ENCODE measurements at regions not wholly inside any gene's neighbourhood (a gene's known extent, or its start where the extent isn't known, plus 50 kb on each side); places are given as distances from the start of the nearest gene placed in this dataset.

GRCh38 chr3:27584874-27585273 lies 100.7 kb upstream of the SLC4A7 start:
- intact Hi-C loops (cut with micrococcal nuclease; ENCODE audit: unreplicated experiment) (no loop called here), in situ Hi-C loops (cut with HindIII; ENCODE audit: low pct_unique_long_range_greater_than_20kb, low sequenced_read_pairs) (no loop called here)
- Histone ChIP-seq H3K36me3 (ENCODE audit: control insufficient read depth, insufficient read depth, low read length) (no peaks in the 10 kb centered on the region), H3K9me3 (ENCODE audit: control insufficient read depth, insufficient read depth, low read depth, low read length) (no peaks in the 10 kb centered on the region), H3K27ac (ENCODE audit: low read length) (peak overlapping the region; percentile 69; the same call in 1 of the 2 replicates), H3K4me1 (ENCODE audit: control insufficient read depth, insufficient read depth, low read length) (peaks cover 12% of the 10 kb centered on the region), H3K27me3 (ENCODE audit: control insufficient read depth, insufficient read depth, low read length) (no peaks in the 10 kb centered on the region), H3K4me3 (ENCODE audit: low read depth in 2 of 2, low read length in 2 of 2) (no peak overlapping the region)
- TF ChIP-seq REST (IDR thresholded peaks at IDR 0.05; ENCODE audit: insufficient read depth in 1 of 2, low read depth in 2 of 2, low read length in 1 of 2) (no peak), CTCF (IDR thresholded peaks at IDR 0.05) (no peak), POLR2AphosphoS5 (IDR thresholded peaks at IDR 0.05; ENCODE audit: low read depth, low read length) (no peak), TCF7L2 (IDR thresholded peaks at IDR 0.05; ENCODE audit: low read depth, low read length) (no peak), SIN3A (IDR thresholded peaks at IDR 0.05; ENCODE audit: borderline replicate concordance, insufficient read depth, low read depth, low read length) (no peak)
- no TSS peak for BruUV-seq (replicated peaks)
- CTCF ChIA-PET, result no interaction called here
- DNase-seq (ENCODE audit: low read depth, low spot score) (no peak), ATAC-seq (no peak)
- POLR2A ChIA-PET, result interaction anchor here (0.7 kb wide), 1 partner anchor 41 kb away, joined by 28 read pairs; no protein-coding TSS in a partner anchor

GRCh38 chr3:27581852-27582251 lies 97.7 kb upstream of the SLC4A7 start:
- no TSS peak for BruUV-seq (replicated peaks)
- in situ Hi-C loops (cut with HindIII; ENCODE audit: low pct_unique_long_range_greater_than_20kb, low sequenced_read_pairs) (no loop called here), intact Hi-C loops (cut with micrococcal nuclease; ENCODE audit: unreplicated experiment) (no loop called here)
- H3K27ac ChIP-seq (ENCODE audit: low read length), result no peak overlapping the region; the same call in 1 of the 2 replicates
- no peaks in the 10 kb centered on the region for H3K9me3 ChIP-seq (ENCODE audit: control insufficient read depth, insufficient read depth, low read depth, low read length)
- ChIA-PET POLR2A (no interaction called here), CTCF (no interaction called here)
- no peak for ATAC-seq
- DNase-seq (ENCODE audit: low read depth, low spot score), result no peak
- no peak overlapping the region for H3K4me3 ChIP-seq (ENCODE audit: low read depth in 2 of 2, low read length in 2 of 2)
- 0 out of 2 replicates have a peak, but pooled peaks cover 8% of the 10 kb centered on the region for H3K4me1 ChIP-seq (ENCODE audit: control insufficient read depth, insufficient read depth, low read length)
- no peaks in the 10 kb centered on the region for H3K36me3 ChIP-seq (ENCODE audit: control insufficient read depth, insufficient read depth, low read length)
- H3K27me3 ChIP-seq (ENCODE audit: control insufficient read depth, insufficient read depth, low read length), result no peaks in the 10 kb centered on the region
- no peak for TF ChIP-seq SIN3A (IDR thresholded peaks at IDR 0.05; ENCODE audit: borderline replicate concordance, insufficient read depth, low read depth, low read length)
- no peak for TF ChIP-seq CTCF (IDR thresholded peaks at IDR 0.05)
- no peak for TF ChIP-seq TCF7L2 (IDR thresholded peaks at IDR 0.05; ENCODE audit: low read depth, low read length)
- TF ChIP-seq REST (IDR thresholded peaks at IDR 0.05; ENCODE audit: insufficient read depth in 1 of 2, low read depth in 2 of 2, low read length in 1 of 2), result no peak

Data from Panc1 (cell line).